ENCODE measurements at regions not wholly inside any gene's neighbourhood (a gene's known extent, or its start where the extent isn't known, plus 50 kb on each side); places are given as distances from the start of the nearest gene placed in this dataset.

DNA sequence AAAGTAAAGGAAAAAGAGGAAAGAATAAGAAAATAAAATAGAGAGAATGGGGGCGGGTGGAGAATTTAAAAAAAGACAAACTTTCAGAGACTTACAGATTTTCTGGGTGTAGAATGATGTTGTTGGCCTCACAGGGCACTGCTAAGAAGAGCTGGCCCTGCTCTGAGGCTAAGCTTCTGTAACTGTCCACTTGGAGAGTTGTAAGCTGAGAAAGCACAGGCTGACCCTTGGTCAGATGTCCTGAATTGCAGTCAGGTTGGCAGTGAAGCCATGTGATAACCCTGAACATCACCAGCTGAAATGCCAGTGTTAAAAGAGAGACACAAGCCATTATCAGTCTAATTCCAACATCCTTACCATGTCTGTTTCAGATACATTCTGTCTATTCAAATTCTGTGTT, 272.1 kb upstream of the SORCS1 start:
- no peak overlapping the region for H3K56ac ChIP-seq (replicated peaks; ENCODE audit: insufficient read length, low read depth, low read length)
- no peak overlapping the region for H3K4me3 ChIP-seq (ENCODE audit: extremely low read depth in 1 of 4, insufficient read depth in 2 of 4, low read depth in 3 of 4, low read length in 4 of 4)
- no peak overlapping the region for H2BK120ac ChIP-seq (replicated peaks; ENCODE audit: low read depth, low read length)
- no peaks in the 10 kb centered on the region for H3K36me3 ChIP-seq (ENCODE audit: control insufficient read depth in 2 of 4, insufficient read depth in 4 of 4, low read length in 3 of 4)
- no peak overlapping the region for H3K4me2 ChIP-seq (ENCODE audit: insufficient read depth in 1 of 2, low read depth in 2 of 2, low read length in 2 of 2)
- no peak overlapping the region for H2AFZ ChIP-seq (ENCODE audit: low read length)
- H3K9me3 ChIP-seq (ENCODE audit: insufficient read depth in 2 of 2, low read depth in 1 of 2, low read length in 1 of 2), result no peaks in the 10 kb centered on the region
- H3K14ac ChIP-seq (ENCODE audit: insufficient read length), result no peak overlapping the region
- no peak overlapping the region for H3K18ac ChIP-seq (ENCODE audit: extremely low read depth, low read length)
- no peak overlapping the region for H3K4ac ChIP-seq (replicated peaks; ENCODE audit: insufficient read length, low read depth, low read length)
- TF ChIP-seq RFX5 (IDR thresholded peaks at IDR 0.05; ENCODE audit: borderline replicate concordance, low read depth, low read length), result no peak
- no peak for TF ChIP-seq GTF2F1 (IDR thresholded peaks at IDR 0.05; ENCODE audit: borderline replicate concordance, low read depth, low read length)
- TF ChIP-seq CBX5 (IDR thresholded peaks at IDR 0.05; ENCODE audit: low read depth, low read length), result no peak
- TF ChIP-seq SIX5 (IDR thresholded peaks at IDR 0.05; ENCODE audit: low read depth, low read length), result no peak
- no peak for TF ChIP-seq CREB1 (IDR thresholded peaks at IDR 0.05)
- TF ChIP-seq SIRT6 (IDR thresholded peaks at IDR 0.05; ENCODE audit: low read length), result no peak
- TF ChIP-seq EGR1 (IDR thresholded peaks at IDR 0.05; ENCODE audit: borderline replicate concordance, low read depth, low read length), result no peak
- TF ChIP-seq CHD1 (IDR thresholded peaks at IDR 0.05; ENCODE audit: low read depth, low read length), result no peak
- TF ChIP-seq TBP (IDR thresholded peaks at IDR 0.05; ENCODE audit: low read depth, low read length), result no peak
- TF ChIP-seq, protein P1, sequence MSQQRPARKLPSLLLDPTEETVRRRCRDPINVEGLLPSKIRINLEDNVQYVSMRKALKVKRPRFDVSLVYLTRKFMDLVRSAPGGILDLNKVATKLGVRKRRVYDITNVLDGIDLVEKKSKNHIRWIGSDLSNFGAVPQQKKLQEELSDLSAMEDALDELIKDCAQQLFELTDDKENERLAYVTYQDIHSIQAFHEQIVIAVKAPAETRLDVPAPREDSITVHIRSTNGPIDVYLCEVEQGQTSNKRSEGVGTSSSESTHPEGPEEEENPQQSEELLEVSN (IDR thresholded peaks at IDR 0.05), result no peak
- H3K9ac ChIP-seq (replicated peaks in 1 of 4; ENCODE audit: extremely low read depth in 1 of 4, low read depth in 3 of 4, low read length in 3 of 4), result no peak overlapping the region
- H2BK12ac ChIP-seq (ENCODE audit: low read depth, low read length), result no peak overlapping the region
- no peak overlapping the region for H2AK5ac ChIP-seq (ENCODE audit: low read depth, low read length)
- H4K5ac ChIP-seq (ENCODE audit: insufficient read length, low read depth, low read length), result no peak overlapping the region
- CTCF ChIA-PET (ENCODE audit: partially characterized antibody), result interaction anchor here (1.3 kb wide), 1 partner anchor 53 kb away, joined by 7 read pairs; no protein-coding TSS in a partner anchor
- no peak overlapping the region for H2BK5ac ChIP-seq (ENCODE audit: low read depth, low read length)
- no peaks in the 10 kb centered on the region for H3K23me2 ChIP-seq (ENCODE audit: low read depth, low read length)
- no peaks in the 10 kb centered on the region for H4K20me1 ChIP-seq (replicated peaks in 1 of 2; ENCODE audit: control insufficient read depth in 1 of 2, insufficient read depth in 2 of 2, low read length in 2 of 2)
- FAIRE-seq, result no peak
- no peak overlapping the region for H3K23ac ChIP-seq (ENCODE audit: insufficient read length)
- H3K27me3 ChIP-seq (replicated peaks in 1 of 4; ENCODE audit: control insufficient read depth in 3 of 4, extremely low read depth in 1 of 4, insufficient read depth in 3 of 4, low read length in 3 of 4), result no peaks in the 10 kb centered on the region
- no peak overlapping the region for H4K8ac ChIP-seq (ENCODE audit: extremely low read depth, insufficient read depth, low read length)
- H3K79me1 ChIP-seq (ENCODE audit: low read depth, low read length), result no peaks in the 10 kb centered on the region
- H3K79me2 ChIP-seq (ENCODE audit: control insufficient read depth in 1 of 2, insufficient read depth in 2 of 2, low read length in 2 of 2), result no peaks in the 10 kb centered on the region
- DNase-seq (ENCODE audit: low read depth in 1 of 2, low spot score in 2 of 2), result no peak
- no peak overlapping the region for H2BK15ac ChIP-seq (ENCODE audit: low read length)
- 85 to 100% methylated on average over 1 of the region's 1 CpG for WGBS, 2 experiments (ENCODE audit: extremely low coverage in 1 of 2, insufficient coverage in 1 of 2, insufficient read length in 1 of 2, insufficient replicate concordance in 2 of 2, low coverage in 1 of 2, low lambda C conversion rate in 2 of 2, missing lambda C conversion rate in 1 of 2)
- no peak overlapping the region for H3K27ac ChIP-seq (ENCODE audit: low read depth, low read length)
- no peak overlapping the region for H2BK20ac ChIP-seq (ENCODE audit: low read length)
- no peaks in the 10 kb centered on the region for H3K4me1 ChIP-seq (replicated peaks in 1 of 4; ENCODE audit: control insufficient read depth in 3 of 4, insufficient read depth in 4 of 4, low read length in 3 of 4)
- POLR2A ChIA-PET (ENCODE audit: partially characterized antibody), result no interaction called here
- no peak overlapping the region for H4K91ac ChIP-seq (replicated peaks; ENCODE audit: insufficient read length, low read length)
